ENCODE measurements at regions not wholly inside any gene's neighbourhood (a gene's known extent, or its start where the extent isn't known, plus 50 kb on each side); places are given as distances from the start of the nearest gene placed in this dataset.
A peak's percentile ranks its signal among the peaks of the same experiment; 100 is the strongest.
"Not testable (repeated sequence)": the region's sequence is repeated elsewhere in the genome, so short reads cannot be mapped to it uniquely, and the experiment has no call there.

GRCh38 chr1:31485166-31485565, 72.2 kb downstream of the SERINC2 start:
- no peak for DNase-seq (ENCODE audit: low read depth in 2 of 2)

- DNase-seq (ENCODE audit: low read depth in 2 of 2) = peak; percentile 13
These were observed 74.1 kb downstream of the SERINC2 start for GRCh38 chr1:31487143-31487542.

- no peak for DNase-seq (ENCODE audit: low read depth in 2 of 2)
These were observed 74.8 kb downstream of the SERINC2 start for GRCh38 chr1:31487721-31488293.

- no peak for DNase-seq (ENCODE audit: low read depth in 2 of 2)
These were observed 75.5 kb downstream of the SERINC2 start for GRCh38 chr1:31488528-31488927.

GRCh38 chr1:31489575-31489974, 76.6 kb downstream of the SERINC2 start:
- not testable (repeated sequence) for DNase-seq (ENCODE audit: low read depth in 2 of 2)

GRCh38 chr1:31490596-31490995, 77.6 kb downstream of the SERINC2 start:
- not testable (repeated sequence) for DNase-seq (ENCODE audit: low read depth in 2 of 2)

- DNase-seq (ENCODE audit: low read depth in 2 of 2) = not testable (repeated sequence)
These were observed 81.0 kb upstream of the TINAGL1 start for GRCh38 chr1:31495351-31495750.

- not testable (repeated sequence) for DNase-seq (ENCODE audit: low read depth in 2 of 2)
These were observed 80.5 kb upstream of the TINAGL1 start for GRCh38 chr1:31495770-31496169.

GRCh38 chr1:31497601-31498000, 78.7 kb upstream of the TINAGL1 start:
- no peak for DNase-seq (ENCODE audit: low read depth in 2 of 2)

GRCh38 chr1:31498376-31499040, 77.8 kb upstream of the TINAGL1 start:
- DNase-seq (ENCODE audit: low read depth in 2 of 2) = no peak

GRCh38 chr1:31501505-31501904, 74.8 kb upstream of the TINAGL1 start:
- no peak for DNase-seq (ENCODE audit: low read depth in 2 of 2)

GRCh38 chr1:31502253-31502652, 74.1 kb upstream of the TINAGL1 start:
- DNase-seq (ENCODE audit: low read depth in 2 of 2) = no peak

GRCh38 chr1:31502926-31503511, 73.3 kb upstream of the TINAGL1 start:
- no peak for DNase-seq (ENCODE audit: low read depth in 2 of 2)

- DNase-seq (ENCODE audit: low read depth in 2 of 2) = no peak
These were observed 72.7 kb upstream of the TINAGL1 start for GRCh38 chr1:31503570-31503969.

GRCh38 chr1:31504001-31504400, 72.3 kb upstream of the TINAGL1 start:
- DNase-seq (ENCODE audit: low read depth in 2 of 2) = no peak

- no peak for DNase-seq (ENCODE audit: low read depth in 2 of 2)
These were observed 70.3 kb upstream of the TINAGL1 start for GRCh38 chr1:31505911-31506497.

- no peak for DNase-seq (ENCODE audit: low read depth in 2 of 2)
These were observed 69.1 kb upstream of the TINAGL1 start for GRCh38 chr1:31507221-31507620.

GRCh38 chr1:31507676-31508530, 68.4 kb upstream of the TINAGL1 start:
- DNase-seq (ENCODE audit: low read depth in 2 of 2) = no peak

GRCh38 chr1:31509124-31510072, 66.9 kb upstream of the TINAGL1 start:
- DNase-seq (ENCODE audit: low read depth in 2 of 2) = no peak

GRCh38 chr1:31510304-31510703, 66.0 kb upstream of the TINAGL1 start:
- DNase-seq (ENCODE audit: low read depth in 2 of 2) = no peak

All from lung microvascular endothelial cell (primary cell).